ENCODE measurements at regions not wholly inside any gene's neighbourhood (a gene's known extent, or its start where the extent isn't known, plus 50 kb on each side); places are given as distances from the start of the nearest gene placed in this dataset.
A peak's percentile ranks its signal among the peaks of the same experiment; 100 is the strongest.
"Not testable (repeated sequence)": the region's sequence is repeated elsewhere in the genome, so short reads cannot be mapped to it uniquely, and the experiment has no call there.

- DNase-seq: no peak
- in situ Hi-C loops (cut with MboI; ENCODE audit: low pct_unique_long_range_greater_than_20kb, low sequenced_read_pairs): no loop called here
These were observed 526.7 kb upstream of the ADGRB3 start for GRCh38 chr6:68108233-68108835.

GRCh38 chr6:68094070-68094469, 541.0 kb upstream of the ADGRB3 start:
- peak; percentile 44 for DNase-seq
- in situ Hi-C loops (cut with MboI; ENCODE audit: low pct_unique_long_range_greater_than_20kb, low sequenced_read_pairs): no loop called here

- DNase-seq: peak; percentile 40
- in situ Hi-C loops (cut with MboI; ENCODE audit: low pct_unique_long_range_greater_than_20kb, low sequenced_read_pairs): no loop called here
These were observed 547.5 kb upstream of the ADGRB3 start for GRCh38 chr6:68087399-68088133.

GRCh38 chr6:68086199-68086598, 548.9 kb upstream of the ADGRB3 start:
- no peak for DNase-seq
- in situ Hi-C loops (cut with MboI; ENCODE audit: low pct_unique_long_range_greater_than_20kb, low sequenced_read_pairs): no loop called here

DNA sequence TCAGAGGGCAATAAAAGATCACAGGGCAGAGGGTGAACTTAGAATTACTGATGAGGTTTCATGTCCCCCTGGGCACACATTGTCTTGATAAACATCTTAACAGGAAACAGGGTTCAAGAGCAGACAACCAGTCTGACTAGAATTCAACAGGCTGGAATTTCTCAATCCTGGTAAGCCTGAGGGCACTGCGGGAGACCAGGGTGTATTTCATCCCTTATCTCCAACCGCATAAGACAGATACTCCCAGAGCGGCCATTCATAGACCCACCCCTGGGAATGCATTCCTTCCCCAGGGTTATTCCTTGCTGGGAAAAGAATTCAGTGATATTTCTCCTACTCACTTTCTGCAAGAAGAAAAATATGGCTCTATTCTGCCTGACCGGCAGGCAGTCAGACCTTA, 549.5 kb upstream of the ADGRB3 start:
- DNase-seq; in situ Hi-C loops (cut with MboI; ENCODE audit: low pct_unique_long_range_greater_than_20kb, low sequenced_read_pairs): not testable (repeated sequence)

DNA sequence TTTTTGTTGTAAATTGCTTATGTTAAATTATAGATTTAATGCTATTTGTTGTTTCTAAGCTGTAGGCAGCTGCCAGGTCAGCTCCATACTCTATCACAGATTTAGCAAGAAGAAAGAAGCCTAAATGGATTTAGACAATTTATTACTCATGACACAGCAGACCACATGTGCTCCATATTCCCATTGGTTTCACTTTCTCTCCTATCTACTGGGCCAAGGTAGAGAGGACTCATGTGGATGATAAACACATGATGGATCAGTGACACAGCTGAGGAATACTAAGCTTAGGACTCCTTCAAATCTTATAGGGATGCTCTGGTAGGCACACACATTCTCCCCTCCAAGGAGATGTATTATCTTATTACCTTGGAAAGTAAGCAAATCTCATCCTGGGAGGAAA, 553.0 kb upstream of the ADGRB3 start:
- DNase-seq: no peak
- in situ Hi-C loops (cut with MboI; ENCODE audit: low pct_unique_long_range_greater_than_20kb, low sequenced_read_pairs): no loop called here

GRCh38 chr6:68080074-68080473, 555.0 kb upstream of the ADGRB3 start:
- in situ Hi-C loops (cut with MboI; ENCODE audit: low pct_unique_long_range_greater_than_20kb, low sequenced_read_pairs): no loop called here

GRCh38 chr6:68077661-68078060, 557.4 kb upstream of the ADGRB3 start:
- in situ Hi-C loops (cut with MboI; ENCODE audit: low pct_unique_long_range_greater_than_20kb, low sequenced_read_pairs): no loop called here
- DNase-seq: no peak

More at GRCh38 chr6:68080074-68080473, 555.0 kb upstream of the ADGRB3 start:
- no peak for DNase-seq

GRCh38 chr6:68071740-68072139, 563.3 kb upstream of the ADGRB3 start:
- DNase-seq: no peak
- in situ Hi-C loops (cut with MboI; ENCODE audit: low pct_unique_long_range_greater_than_20kb, low sequenced_read_pairs): no loop called here

GRCh38 chr6:68069921-68070710, 565.0 kb upstream of the ADGRB3 start:
- no peak for DNase-seq
- in situ Hi-C loops (cut with MboI; ENCODE audit: low pct_unique_long_range_greater_than_20kb, low sequenced_read_pairs): no loop called here

DNA sequence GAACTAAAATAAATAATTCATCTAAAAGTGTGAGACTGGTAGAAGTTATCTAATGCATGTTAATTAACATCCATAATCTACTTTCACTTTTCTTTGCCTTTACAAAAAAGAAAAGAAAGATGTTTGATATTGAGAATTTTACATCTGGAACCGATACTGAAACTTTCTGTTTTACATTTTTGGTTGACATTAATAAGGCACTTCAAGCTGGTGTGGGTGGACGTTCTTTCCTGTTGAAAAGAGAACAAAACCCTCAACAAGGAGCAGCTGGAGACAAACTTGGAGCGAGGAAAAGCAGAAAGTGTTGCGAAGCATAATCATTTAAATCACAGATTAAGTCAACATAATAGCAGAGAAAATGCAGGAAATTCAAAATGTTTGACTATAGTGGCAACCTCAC, 575.2 kb upstream of the ADGRB3 start:
- no peak for DNase-seq
- in situ Hi-C loops (cut with MboI; ENCODE audit: low pct_unique_long_range_greater_than_20kb, low sequenced_read_pairs): no loop called here

DNA sequence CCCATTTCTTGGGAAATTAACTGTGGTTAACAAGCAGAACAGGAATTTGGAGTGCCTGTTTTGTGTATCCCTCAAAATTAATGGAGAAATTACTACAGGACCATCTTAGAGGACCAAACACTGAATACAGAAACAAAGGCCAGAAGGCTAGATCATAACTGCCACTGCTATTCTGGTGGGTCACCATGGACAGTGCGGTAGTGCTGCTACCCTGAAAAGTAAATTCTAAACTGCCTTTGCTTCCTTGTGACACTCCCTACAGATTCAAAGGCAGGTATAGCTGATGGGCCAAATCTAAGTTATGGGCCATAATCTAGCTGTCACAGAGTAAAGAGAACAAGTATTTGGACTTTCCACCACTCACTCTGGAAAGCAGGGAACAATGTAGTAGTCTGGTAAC, 575.8 kb upstream of the ADGRB3 start:
- no peak for DNase-seq
- in situ Hi-C loops (cut with MboI; ENCODE audit: low pct_unique_long_range_greater_than_20kb, low sequenced_read_pairs): no loop called here

DNA sequence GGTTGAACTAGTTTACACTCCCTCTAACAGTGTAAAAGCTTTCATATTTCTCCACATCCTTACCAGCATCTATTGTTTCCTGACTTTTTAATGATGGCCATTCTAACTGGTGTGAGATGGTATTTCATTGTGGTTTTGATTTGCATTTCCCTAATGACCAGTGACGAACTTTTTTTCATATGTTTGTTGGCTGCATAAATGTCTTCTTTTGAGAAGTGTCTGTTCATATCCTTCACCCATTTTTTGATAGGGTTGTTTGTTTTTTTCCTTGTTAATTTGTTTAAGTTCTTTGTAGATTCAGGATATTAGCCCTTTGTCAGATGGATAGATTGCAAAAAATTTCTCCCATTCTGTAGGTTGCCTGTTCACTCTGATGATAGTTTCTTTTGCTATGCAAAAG, 578.5 kb upstream of the ADGRB3 start:
- DNase-seq; in situ Hi-C loops (cut with MboI; ENCODE audit: low pct_unique_long_range_greater_than_20kb, low sequenced_read_pairs): not testable (repeated sequence)

DNA sequence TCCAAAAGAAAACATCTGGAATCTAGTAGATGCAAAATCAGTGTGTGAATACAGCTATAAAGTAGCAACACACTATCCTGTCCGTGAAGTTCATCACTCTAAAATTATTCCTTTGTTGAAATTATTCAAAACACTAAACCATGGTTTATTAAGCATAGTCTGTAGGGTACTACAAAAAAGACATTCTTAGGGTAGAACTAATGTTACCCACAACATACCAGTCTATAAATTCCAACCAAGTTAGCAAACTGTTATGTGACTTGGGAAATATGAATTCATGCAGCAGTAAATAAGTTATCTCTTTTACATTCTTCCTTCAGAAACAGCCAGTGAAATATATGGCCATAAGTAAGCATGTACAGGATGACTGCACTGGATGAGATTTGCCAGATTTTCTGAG, 580.3 kb upstream of the ADGRB3 start:
- in situ Hi-C loops (cut with MboI; ENCODE audit: low pct_unique_long_range_greater_than_20kb, low sequenced_read_pairs): no loop called here
- no peak for DNase-seq

- no peak for DNase-seq
- in situ Hi-C loops (cut with MboI; ENCODE audit: low pct_unique_long_range_greater_than_20kb, low sequenced_read_pairs): no loop called here
These were observed 581.2 kb upstream of the ADGRB3 start for GRCh38 chr6:68053805-68054373.

GRCh38 chr6:68052234-68052633, 582.8 kb upstream of the ADGRB3 start:
- in situ Hi-C loops (cut with MboI; ENCODE audit: low pct_unique_long_range_greater_than_20kb, low sequenced_read_pairs): no loop called here
- no peak for DNase-seq

- DNase-seq: no peak
- in situ Hi-C loops (cut with MboI; ENCODE audit: low pct_unique_long_range_greater_than_20kb, low sequenced_read_pairs): no loop called here
These were observed 585.5 kb upstream of the ADGRB3 start for GRCh38 chr6:68049562-68049961.

GRCh38 chr6:68046756-68047155, 588.3 kb upstream of the ADGRB3 start:
- DNase-seq: no peak
- in situ Hi-C loops (cut with MboI; ENCODE audit: low pct_unique_long_range_greater_than_20kb, low sequenced_read_pairs): no loop called here

DNA sequence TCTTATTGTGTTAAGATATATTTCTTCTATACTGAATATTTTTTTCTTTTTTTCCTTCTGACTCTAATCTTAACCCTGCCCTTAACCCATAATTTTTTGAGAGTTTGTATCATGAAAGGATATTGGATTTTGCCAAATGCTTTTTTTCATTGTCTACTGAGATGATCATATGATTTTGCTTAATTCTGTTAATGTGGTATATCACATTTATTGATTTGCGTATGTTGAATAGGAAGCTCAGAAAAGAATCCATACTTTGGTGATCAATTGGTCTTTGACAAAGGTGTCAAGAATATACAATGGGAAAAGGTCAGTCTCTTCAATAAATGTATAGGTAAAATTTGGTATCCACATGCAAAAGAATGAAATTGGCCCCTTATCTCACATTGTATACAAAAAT, 588.8 kb upstream of the ADGRB3 start:
- DNase-seq: no peak
- in situ Hi-C loops (cut with MboI; ENCODE audit: low pct_unique_long_range_greater_than_20kb, low sequenced_read_pairs): no loop called here

GRCh38 chr6:68045193-68045592, 589.9 kb upstream of the ADGRB3 start:
- in situ Hi-C loops (cut with MboI; ENCODE audit: low pct_unique_long_range_greater_than_20kb, low sequenced_read_pairs): no loop called here
- no peak for DNase-seq
